GM12878 (cell line): ENCODE measurements at regions not wholly inside any gene's neighbourhood (a gene's known extent, or its start where the extent isn't known, plus 50 kb on each side); places are given as distances from the start of the nearest gene placed in this dataset.

ENCODE experiments used
- CTCF ChIP-seq, 3 experiments: IDR thresholded peaks in 2 of 3; conservative IDR thresholded peaks in 1 of 3; 2 replicates each; pipeline ENCODE4 v1.5.1; 2011; ENCODE audit warnings: low read depth in 3 of 3, low read length in 3 of 3, mild to moderate bottlenecking in 3 of 3, control low read depth in 2 of 3, moderate library complexity in 2 of 3, inconsistent platforms in 1 of 3, mixed read lengths in 1 of 3; ENCODE audit not compliant: control insufficient read depth in 2 of 3, insufficient read depth in 1 of 3; ENCODE audit errors: extremely low read depth in 1 of 3
- E4F1 ChIP-seq: fragments of 450-650 bp; IDR thresholded peaks from 2 replicates; pipeline ENCODE4 v1.6.1; 2018; ENCODE audit warnings: borderline replicate concordance, mild to moderate bottlenecking; ENCODE audit not compliant: partially characterized antibody
- EZH2 ChIP-seq: IDR thresholded peaks from 2 replicates; pipeline ENCODE4 v1.6.1; 2012; ENCODE audit warnings: low read depth, mild to moderate bottlenecking, control low read depth, inconsistent platforms, low read length, borderline replicate concordance; ENCODE audit not compliant: control insufficient read depth
- GABPA ChIP-seq: IDR thresholded peaks from 2 replicates; pipeline ENCODE4 v1.6.1; 2014; ENCODE audit warnings: antibody characterized with exemption, low read depth, mild to moderate bottlenecking, inconsistent platforms
- IRF3 ChIP-seq: fragments of 450-650 bp; IDR thresholded peaks from 2 replicates; pipeline ENCODE4 v1.6.1; 2014; ENCODE audit warnings: mild to moderate bottlenecking
- NRF1 ChIP-seq: conservative IDR thresholded peaks from 2 replicates; pipeline ENCODE4 v1.6.1; 2011; ENCODE audit warnings: mild to moderate bottlenecking, low read depth, low read length, improper control_type of control experiment
- PAX8 ChIP-seq: fragments of 450-650 bp; IDR thresholded peaks from 2 replicates; pipeline ENCODE4 v1.6.1; 2017; ENCODE audit warnings: mild to moderate bottlenecking, moderate library complexity
- POLR2A ChIP-seq: IDR thresholded peaks from 2 replicates; pipeline ENCODE4 v1.6.1; 2011; ENCODE audit warnings: low read depth, mild to moderate bottlenecking, low read length
- PRDM15 ChIP-seq: fragments of 450-650 bp; formaldehyde crosslinking; IDR thresholded peaks from 2 replicates; pipeline ENCODE4 v1.4.0; 2020; ENCODE audit warnings: mild to moderate bottlenecking, moderate library complexity
- RAD21 ChIP-seq: IDR thresholded peaks from 2 replicates; pipeline ENCODE4 v1.6.1; 2011; ENCODE audit warnings: mild to moderate bottlenecking, low read depth, low read length, moderate library complexity; ENCODE audit not compliant: insufficient read depth
- ZBTB33 ChIP-seq: fragments of 450-650 bp; IDR thresholded peaks from 2 replicates; pipeline ENCODE4 v1.6.1; 2017; ENCODE audit warnings: mild to moderate bottlenecking

- TF ChIP-seq GABPA (no peak), RAD21 (no peak), NRF1 (no peak), CTCF (IDR thresholded peaks at IDR 0.05 in 2 of 3, conservative IDR thresholded peaks at IDR 0.05 in 1 of 3; ENCODE audit: control insufficient read depth in 2 of 3, extremely low read depth in 1 of 3, insufficient read depth in 1 of 3, low read depth in 3 of 3, low read length in 3 of 3) (no peak), EZH2 (no peak), E4F1 (no peak), ZBTB33 (no peak), PRDM15 (no peak), POLR2A (no peak), IRF3 (no peak), PAX8 (no peak)
Observed at GRCh38 chr20:20904501-20904831, 192.0 kb upstream of the RALGAPA2 start.
